ENCODE measurements at regions not wholly inside any gene's neighbourhood (a gene's known extent, or its start where the extent isn't known, plus 50 kb on each side); places are given as distances from the start of the nearest gene placed in this dataset.
"Not testable (repeated sequence)": the region's sequence is repeated elsewhere in the genome, so short reads cannot be mapped to it uniquely, and the experiment has no call there.

GRCh38 chr1:233722212-233722979 lies 108.5 kb downstream of the KCNK1 start:
- no peak for DNase-seq (ENCODE audit: low spot score)

GRCh38 chr1:233723387-233723786 lies 109.5 kb downstream of the KCNK1 start:
- no peak for DNase-seq (ENCODE audit: low spot score)

GRCh38 chr1:233724131-233724631 lies 110.3 kb downstream of the KCNK1 start:
- not testable (repeated sequence) for DNase-seq (ENCODE audit: low spot score)

GRCh38 chr1:233725423-233725822 lies 111.5 kb downstream of the KCNK1 start:
- no peak for DNase-seq (ENCODE audit: low spot score)

GRCh38 chr1:233728721-233729120 lies 114.8 kb downstream of the KCNK1 start:
- DNase-seq (ENCODE audit: low spot score) = no peak

GRCh38 chr1:233730380-233730779 lies 116.5 kb downstream of the KCNK1 start:
- no peak for DNase-seq (ENCODE audit: low spot score)

- DNase-seq (ENCODE audit: low spot score) = no peak
These were observed 116.9 kb downstream of the KCNK1 start for GRCh38 chr1:233730809-233731208.

GRCh38 chr1:233732206-233732605 lies 118.3 kb downstream of the KCNK1 start:
- no peak for DNase-seq (ENCODE audit: low spot score)

GRCh38 chr1:233734456-233734855 lies 120.5 kb downstream of the KCNK1 start:
- no peak for DNase-seq (ENCODE audit: low spot score)

- no peak for DNase-seq (ENCODE audit: low spot score)
These were observed 121.4 kb downstream of the KCNK1 start for GRCh38 chr1:233735331-233735730.

- no peak for DNase-seq (ENCODE audit: low spot score)
These were observed 121.9 kb downstream of the KCNK1 start for GRCh38 chr1:233735847-233736246.

- no peak for DNase-seq (ENCODE audit: low spot score)
These were observed 123.4 kb downstream of the KCNK1 start for GRCh38 chr1:233737341-233737740.

GRCh38 chr1:233738396-233738795 lies 124.5 kb downstream of the KCNK1 start:
- no peak for DNase-seq (ENCODE audit: low spot score)

GRCh38 chr1:233738850-233739249 lies 124.9 kb downstream of the KCNK1 start:
- DNase-seq (ENCODE audit: low spot score) = no peak

- no peak for DNase-seq (ENCODE audit: low spot score)
These were observed 131.0 kb downstream of the KCNK1 start for GRCh38 chr1:233744779-233745513.

- DNase-seq (ENCODE audit: low spot score) = no peak
These were observed 136.2 kb downstream of the KCNK1 start for GRCh38 chr1:233750139-233750538.

- DNase-seq (ENCODE audit: low spot score) = no peak
These were observed 144.8 kb upstream of the SLC35F3 start for GRCh38 chr1:233759665-233760064.

- not testable (repeated sequence) for DNase-seq (ENCODE audit: low spot score)
These were observed 140.2 kb upstream of the SLC35F3 start for GRCh38 chr1:233764304-233764703.

GRCh38 chr1:233777566-233777965 lies 126.9 kb upstream of the SLC35F3 start:
- DNase-seq (ENCODE audit: low spot score) = no peak

GRCh38 chr1:233780049-233780448 lies 124.4 kb upstream of the SLC35F3 start:
- no peak for DNase-seq (ENCODE audit: low spot score)

- no peak for DNase-seq (ENCODE audit: low spot score)
These were observed 121.4 kb upstream of the SLC35F3 start for GRCh38 chr1:233782937-233783586.

- DNase-seq (ENCODE audit: low spot score) = no peak
These were observed 116.9 kb upstream of the SLC35F3 start for GRCh38 chr1:233787599-233787998.

- no peak for DNase-seq (ENCODE audit: low spot score)
These were observed 115.8 kb upstream of the SLC35F3 start for GRCh38 chr1:233788687-233789086.
